CD4-positive, alpha-beta T cell treated with Interleukin-17A for 4 hours (primary cell): ENCODE measurements at regions not wholly inside any gene's neighbourhood (a gene's known extent, or its start where the extent isn't known, plus 50 kb on each side); places are given as distances from the start of the nearest gene placed in this dataset.
A peak's percentile ranks its signal among the peaks of the same experiment; 100 is the strongest.

Experiments used
- DNase-seq: peaks from one replicate; pipeline ENCODE4 v3.0.0-alpha.2; 2020; ENCODE audit warnings: mixed read lengths

DNA sequence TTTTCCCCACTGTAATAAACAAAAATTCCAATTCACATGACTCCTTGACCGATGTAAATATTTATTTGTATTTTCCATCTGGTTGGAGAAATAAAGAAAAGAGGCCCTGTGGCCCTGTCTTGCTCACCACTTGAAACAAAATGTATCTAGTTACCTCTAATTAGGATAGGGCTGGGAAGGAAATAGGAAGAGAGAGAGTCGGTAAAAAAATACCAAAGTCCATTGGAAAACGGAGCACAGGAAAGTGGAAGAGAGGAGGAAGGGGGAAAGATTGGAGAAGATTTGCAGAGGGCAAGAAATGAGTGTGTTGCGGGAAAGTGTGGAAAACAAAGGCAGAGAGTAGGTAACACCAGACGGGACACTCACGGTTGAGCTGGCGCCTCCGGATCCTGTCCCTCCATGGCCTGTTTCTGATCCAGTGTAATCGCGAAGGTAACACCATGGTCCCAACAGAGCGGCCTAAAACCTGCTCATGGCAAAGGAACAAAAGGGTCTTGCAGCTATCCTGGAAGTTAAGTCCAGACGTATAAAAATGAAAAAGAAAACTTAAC lies 105.8 kb upstream of the RIPOR2 start:
- DNase-seq: no peak

DNA sequence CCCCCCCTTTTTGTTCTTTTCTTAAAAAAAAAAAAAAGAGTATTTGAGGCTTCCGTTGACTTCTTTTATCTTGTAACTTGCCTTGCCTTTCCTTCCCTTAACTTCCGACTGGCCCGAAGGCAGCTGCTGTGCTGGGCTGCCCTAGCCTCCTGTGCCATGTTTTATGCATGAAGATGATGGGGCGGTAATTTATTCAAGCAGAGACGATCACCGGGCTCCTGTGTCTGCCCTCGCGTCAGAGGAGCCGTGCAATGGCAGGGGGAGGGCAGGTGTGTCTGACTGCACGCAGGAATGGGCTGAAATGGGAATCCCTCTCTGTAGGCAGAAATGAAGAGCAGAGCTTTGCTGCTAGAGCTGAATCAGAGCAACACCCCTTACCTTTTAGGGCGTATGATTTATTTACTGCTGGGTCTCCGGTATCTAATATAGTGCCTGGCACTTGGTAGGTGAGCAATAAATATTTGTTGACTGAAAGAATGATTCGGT lies 106.3 kb upstream of the RIPOR2 start:
- peak; percentile 64 for DNase-seq

DNA sequence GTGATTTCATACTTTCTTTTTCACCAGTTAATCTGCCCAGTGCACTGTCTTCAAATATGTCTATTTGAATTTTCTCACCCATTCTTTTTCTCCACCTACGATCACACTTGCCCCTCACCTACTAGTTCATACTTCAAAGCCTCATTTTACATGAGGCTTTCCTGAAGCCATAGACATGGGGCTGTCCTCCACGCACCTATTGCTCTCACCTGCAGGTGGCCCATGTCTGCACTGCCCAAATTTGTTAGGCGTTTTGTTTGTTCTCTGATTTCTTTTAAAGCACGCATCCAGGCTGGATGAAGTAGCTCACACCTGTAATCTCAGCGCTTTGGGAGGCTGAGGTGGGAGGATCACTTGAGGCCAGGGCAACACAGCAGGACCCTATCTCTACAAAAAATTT lies 106.8 kb upstream of the RIPOR2 start:
- DNase-seq: peak; percentile 41

DNA sequence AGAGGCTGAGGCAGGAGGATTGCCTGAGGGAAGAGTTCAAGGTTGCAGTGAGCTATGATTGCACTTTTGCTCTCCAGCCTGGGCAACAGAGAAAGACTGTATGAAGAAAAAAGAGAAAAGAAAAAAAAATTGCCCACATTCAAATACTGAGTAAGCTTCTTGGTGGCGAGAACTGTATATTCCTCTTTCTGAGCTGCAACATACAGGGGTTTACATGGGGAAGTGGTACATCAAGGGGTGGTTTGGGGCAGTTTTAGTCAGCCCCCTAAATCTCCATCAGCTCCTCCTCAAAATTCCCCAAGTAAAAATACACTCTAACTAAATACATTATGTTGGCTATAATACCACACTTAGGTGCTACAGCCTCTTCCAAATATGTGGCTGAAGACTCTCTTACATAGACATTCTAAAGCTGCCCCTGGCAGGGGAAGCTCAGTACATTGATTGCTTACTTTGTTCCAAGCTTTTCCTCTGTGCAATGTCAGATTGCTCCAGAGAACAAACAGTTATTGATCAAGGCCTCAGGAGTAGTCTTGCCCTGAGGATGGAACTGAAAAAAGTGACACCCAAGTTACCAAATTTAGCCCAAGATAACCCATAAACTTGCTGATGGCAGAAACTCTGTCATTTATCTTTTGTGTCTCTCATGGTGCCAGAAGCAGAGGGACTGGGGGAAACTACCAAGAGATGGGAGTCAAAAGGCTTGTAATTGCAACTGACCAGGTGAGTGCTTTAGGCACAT lies 107.4 kb upstream of the RIPOR2 start:
- no peak for DNase-seq

DNA sequence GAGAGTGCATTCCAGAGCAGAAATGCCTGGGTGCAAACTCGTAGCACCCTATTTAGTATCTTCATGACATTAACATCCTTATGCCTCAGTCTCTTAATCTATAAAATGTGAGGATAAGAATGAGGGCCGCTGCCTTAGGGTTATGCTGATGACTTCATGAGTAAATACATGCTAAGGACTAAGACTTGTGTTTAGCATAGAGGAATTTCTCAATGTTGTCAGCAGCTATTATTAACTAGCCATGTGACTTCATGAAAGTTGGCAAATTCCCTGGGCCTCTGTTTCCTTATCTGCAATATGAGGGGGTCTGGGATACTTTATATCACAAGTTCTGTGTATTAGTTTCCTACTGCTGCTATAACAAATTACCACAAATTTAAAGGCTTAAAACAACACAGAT lies 108.1 kb upstream of the RIPOR2 start:
- no peak for DNase-seq

DNA sequence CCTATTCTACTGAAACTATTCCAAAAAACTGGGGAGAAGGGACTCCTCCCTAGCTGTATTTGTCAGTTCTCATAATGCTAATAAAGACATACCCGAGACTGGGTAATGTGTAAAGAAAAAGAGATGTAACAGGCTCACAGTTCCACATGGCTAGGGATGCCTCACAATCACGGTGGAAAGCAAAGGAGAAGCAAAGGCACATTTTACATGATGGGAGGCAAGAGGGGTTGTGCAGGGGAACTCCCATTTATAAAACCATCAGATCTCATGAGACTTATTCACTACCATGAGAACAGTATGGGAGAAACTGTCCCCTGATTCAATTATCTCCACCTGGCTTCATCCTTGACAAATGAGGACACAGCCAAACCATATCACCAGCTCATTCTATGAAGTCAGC lies 111.2 kb upstream of the RIPOR2 start:
- no peak for DNase-seq

DNA sequence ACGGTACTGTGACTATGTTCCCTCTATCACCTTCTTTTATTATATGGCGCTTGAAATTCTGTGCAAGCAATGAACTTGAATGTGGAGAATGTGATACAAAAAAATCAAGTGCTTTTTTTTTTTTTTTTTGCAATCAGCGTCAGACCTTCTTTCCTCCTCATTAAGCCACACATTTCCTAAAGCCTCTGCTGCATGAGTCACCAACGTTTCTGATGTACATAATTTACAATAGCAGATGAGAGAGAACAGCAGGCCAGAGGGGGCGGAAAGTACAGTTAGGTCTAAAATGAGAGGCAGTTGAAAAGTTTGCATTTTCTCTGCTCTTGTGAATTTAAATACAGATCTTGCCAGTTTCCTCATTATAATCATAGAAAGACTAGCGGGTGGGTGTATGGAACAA lies 114.6 kb upstream of the RIPOR2 start:
- peak; percentile 70 for DNase-seq

DNA sequence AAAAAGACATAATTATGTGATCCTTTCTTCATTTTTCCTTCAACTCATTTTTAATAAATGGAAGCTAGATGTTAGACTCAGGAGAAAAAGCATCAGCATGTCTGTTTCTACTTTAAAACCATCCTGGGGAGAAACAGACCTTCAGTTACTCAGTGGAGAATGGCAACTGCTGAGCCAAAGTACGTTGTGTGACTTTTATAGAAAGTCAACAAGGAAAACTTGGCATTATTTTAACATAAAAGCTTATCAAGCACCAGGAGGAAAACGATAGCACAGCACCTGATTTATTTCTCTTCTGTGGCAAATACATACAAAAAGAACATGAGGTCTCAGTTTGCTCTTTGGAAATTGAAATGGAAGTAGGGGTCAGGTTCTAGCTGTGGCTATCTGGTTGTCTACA lies 115.3 kb upstream of the RIPOR2 start:
- no peak for DNase-seq

DNA sequence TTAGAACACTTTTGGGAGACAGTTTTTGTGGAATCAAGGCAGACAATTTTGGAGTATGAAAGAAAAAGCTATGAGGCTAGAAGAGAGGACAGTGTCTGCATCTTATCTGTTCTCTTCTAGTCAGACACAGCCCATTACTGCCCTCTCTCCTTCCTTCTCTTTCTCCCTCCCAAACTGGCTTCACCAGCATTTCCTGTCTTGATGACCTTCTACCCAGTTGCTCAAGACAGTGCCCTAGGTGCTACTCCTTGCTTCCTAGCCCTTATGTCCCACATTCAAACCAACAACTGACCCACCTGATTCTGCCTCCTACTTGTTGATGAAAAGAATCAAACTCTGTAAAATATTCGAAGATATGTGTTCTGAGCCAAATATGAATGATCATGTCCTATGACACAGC lies 116.4 kb upstream of the RIPOR2 start:
- DNase-seq: no peak

DNA sequence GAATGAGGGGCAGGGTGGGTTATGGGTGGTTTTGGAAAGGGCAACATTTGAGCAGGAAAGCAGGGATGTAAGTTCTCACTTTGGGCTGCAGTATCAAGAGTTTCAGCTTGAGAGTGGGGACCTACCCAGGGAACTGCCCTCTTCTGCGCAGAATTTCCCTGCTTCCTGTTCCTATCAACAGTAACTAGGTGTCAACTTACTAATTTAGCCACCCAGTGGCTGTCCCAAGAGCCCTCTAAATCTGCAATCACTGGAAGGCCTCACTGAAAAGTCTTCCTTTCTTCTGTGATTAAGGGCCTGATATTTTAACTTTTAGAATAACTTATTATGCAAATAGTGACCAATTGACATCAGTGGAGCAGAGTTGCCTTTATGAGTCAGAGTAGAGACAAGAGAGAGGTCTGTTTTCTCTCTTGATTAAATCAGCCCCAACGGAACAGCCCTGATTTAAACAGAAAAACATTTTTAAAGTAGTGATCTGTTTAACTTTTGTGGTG lies 118.2 kb upstream of the RIPOR2 start:
- peak; percentile 20 for DNase-seq

DNA sequence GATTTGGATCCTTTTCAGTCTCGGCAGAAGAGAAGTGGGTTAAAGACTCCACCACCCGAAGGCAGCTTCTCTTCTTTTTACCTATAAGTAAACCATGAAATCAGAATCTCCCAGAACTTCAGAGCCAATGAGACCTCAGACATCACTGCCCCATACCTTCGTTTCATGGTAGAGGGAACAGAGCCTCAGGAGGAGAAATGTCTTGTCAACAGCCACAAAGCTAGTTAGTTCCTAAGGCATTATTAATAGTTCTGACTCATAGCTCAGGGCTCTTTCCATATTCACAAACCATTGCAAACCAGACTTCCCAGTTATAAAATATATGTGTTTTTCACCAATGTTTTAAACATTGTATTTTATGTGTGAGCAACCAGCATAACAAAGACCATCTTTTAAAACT lies 118.7 kb upstream of the RIPOR2 start:
- no peak for DNase-seq

DNA sequence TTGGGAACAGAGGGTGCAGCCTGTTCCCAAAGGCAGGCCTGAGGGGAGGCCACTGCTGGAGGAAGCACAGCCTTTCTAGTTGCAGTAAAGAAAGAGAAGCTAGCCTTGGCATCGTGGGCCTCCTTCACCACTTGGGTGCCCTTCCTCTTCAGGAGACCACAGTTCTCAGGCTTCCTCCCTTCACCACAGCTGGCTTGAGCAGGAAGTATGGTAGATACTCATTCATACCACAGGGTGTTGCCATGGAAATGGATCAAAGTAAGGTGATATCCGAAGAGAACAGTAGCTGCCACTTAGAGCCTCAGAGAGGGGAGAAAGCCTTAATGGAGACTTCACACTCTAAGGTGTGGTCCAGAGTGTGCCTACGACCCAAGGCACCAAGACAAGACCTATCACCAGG lies 120.4 kb upstream of the RIPOR2 start:
- DNase-seq: peak; percentile 74

DNA sequence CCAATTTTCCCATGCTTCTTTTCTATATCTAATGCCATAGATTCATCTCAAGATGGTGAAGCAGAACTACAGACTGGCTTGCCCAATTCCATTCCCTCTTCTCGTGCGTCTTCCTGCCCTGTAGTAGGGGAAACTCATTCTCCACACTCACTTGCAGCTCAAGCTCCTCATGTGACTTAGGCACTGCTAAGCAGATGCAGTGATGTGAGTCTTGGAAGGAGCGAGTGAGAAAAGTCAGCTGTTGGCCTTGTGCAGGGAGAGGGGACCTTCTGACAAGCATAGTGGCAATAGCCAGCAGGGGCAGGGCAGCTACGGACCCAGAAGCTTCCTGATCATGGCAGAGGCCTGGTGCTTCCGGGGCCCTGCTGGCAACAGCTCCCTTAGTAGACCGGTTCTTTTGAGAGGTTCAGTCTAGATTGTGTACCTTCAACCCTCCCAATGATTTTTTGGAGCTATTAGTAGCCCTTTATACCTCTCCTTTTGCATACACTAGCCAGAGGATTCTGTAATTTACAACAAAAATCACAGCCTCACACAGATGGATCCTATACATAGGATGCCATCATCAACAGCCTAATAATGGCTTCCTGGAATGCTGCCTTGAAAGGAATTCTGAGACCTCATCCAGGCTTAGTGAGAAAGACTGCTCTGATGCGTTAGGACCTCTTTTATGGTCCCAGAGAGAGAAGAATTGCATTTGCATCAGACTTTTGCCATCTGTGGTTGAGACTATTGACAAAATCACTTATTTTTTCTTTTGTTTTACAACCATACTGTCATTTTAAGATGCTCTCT lies 121.5 kb upstream of the RIPOR2 start:
- no peak for DNase-seq

DNA sequence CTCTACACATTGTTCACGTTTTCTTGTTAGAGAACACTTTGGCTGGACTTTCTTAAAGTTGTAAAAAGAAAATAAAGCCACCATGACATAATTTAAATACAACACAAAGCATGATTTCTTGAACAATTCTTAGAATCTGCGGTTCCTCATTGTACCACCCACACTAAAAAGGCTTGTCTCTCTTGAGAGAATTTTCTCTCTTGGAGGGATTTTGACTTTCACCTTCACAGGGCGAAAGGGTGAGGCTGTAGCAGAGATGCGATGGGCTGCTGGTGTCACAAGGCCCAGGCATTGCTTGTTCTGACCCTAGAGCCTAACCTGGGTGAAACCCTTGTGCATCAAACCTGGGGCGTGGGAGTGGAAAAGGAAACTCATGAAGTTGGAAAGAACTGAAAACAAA lies 122.7 kb upstream of the RIPOR2 start:
- no peak for DNase-seq

DNA sequence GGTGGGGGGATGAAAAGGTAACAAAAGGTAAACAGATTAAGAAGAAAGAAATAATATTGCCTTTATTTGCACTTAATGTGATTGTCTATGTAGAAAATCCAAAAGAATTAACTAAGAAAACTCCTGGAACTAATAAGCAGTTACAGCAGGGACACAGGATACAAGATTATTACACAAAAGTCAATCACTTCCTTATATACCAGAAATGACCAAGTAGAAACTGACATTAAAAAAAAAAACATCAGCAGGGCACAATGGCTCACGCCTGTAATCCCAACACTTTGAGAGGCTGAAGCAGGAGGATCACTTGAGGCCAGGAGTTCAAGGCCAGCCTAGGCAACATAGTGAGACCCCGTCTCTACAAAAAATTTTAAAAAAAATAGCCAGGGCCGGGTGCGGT lies 123.2 kb upstream of the RIPOR2 start:
- DNase-seq: no peak

DNA sequence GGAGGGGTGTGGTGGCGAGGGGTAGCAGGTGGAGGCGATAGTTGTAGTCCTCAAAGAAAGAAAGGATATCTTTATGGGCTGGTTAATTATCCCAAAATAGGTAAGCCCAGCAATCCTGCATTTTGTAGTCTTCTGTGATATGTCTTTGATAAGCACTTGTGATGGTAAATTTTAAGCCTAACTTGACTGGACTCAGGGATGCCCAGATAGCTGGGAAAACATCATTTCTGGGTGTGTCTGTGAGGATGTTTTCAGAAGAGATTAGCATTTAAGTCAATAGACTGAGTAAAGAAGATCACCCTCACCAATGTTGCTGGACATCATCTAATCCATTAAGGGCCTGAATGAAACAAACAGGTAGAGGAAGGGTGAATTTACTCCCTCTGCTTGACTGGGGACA lies 124.8 kb upstream of the RIPOR2 start:
- DNase-seq: no peak

DNA sequence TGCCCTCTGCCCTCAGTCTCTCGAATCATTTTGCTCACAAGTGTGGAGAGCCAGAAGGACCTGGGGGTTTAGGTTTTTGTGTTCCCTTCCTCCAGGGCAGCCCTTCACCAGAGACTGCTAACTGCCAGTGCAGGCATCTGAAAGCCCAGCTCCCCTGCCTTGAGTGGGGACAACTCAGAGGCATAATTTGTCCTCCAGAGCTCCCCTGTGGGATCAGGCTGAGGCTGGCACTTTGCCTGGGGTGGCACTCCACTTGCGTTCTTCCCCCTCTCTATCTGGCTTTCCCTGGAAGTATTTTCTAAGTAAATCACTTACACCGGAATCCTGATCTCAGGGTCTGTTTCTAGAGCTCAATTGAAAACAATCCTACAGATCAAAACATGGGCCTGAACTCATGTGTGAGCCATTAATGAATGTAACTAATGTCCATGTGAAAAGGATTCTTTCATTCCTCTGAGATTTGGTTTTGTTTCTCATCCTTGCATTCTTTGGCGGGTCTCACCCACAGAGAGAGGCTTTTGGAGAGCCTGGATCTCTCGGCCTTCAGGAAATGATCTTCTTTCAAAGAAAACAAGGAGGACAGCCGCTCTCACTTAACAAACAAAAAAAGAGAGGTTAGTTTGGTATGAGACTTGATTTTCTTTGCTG lies 125.7 kb upstream of the RIPOR2 start:
- DNase-seq: no peak

DNA sequence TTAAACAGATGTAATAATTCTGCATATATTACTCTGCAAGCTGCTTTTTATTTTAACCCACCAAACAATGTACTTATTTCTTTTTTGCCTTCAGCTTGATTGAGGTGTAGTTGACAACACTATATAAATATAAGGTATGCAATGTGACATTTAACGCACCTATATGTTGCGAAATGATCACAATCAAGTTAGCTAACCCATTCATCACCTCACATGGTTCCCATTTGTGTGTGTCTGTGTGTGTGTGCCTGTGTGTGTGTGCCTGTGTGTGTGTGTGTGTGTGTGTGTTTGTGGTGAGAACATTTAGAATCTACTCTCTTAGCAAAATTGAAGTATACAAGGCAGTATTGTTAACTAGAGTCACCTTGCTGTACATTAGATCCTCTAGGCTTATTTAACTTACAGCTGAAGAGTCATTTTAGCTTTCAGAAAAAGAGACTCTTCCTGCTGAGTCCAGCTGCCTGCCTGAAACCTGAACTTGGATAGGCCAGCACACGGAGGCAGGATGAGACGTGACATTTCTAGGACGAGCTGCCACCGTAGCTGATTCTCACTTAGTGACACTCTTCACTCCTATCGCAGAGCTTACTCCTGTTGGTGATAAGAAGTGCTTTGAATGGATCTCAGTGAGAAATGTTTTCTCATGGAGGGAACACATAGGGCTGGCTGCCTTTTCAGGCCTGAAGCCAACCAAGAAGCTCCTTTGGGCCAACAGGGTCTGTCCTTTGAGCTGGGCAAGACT lies 126.5 kb upstream of the RIPOR2 start:
- no peak for DNase-seq

DNA sequence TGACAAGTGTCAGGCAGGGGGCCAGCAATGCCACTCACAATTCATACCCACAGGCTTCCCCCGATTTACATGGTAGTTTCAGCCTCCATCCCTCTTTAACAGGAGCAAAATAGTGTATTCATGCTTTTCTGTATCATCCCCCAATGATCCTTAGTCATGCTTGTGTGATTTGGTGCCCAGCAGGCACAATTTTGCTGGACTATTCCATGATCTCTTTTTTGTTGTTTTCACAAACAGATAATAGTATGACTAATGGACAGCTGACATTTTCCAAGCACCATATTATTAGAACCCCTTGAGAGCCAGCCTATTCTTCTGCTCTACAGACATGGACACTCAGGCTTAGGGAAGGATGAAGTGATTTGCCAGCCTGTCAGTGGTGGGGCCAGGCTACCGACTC lies 128.2 kb upstream of the RIPOR2 start:
- DNase-seq: no peak

DNA sequence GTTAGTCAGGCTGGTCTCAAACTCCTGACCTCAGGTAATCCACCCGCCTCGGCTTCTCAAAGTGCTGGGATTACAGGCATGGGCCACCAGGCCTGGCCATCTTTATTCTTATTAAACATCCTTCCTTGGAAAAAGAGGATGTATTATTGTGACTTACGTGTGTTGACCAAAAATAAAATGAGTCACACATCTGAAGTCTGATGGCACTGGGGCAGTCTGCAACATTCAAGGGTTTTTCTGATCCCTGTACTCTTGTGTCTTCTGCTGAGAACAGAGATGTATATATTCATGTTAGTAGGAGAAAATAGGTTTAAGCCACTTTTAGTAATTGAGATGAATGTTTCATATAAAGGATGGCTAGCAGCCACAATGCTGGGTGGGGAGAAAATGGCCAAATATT lies 129.9 kb upstream of the RIPOR2 start:
- no peak for DNase-seq

DNA sequence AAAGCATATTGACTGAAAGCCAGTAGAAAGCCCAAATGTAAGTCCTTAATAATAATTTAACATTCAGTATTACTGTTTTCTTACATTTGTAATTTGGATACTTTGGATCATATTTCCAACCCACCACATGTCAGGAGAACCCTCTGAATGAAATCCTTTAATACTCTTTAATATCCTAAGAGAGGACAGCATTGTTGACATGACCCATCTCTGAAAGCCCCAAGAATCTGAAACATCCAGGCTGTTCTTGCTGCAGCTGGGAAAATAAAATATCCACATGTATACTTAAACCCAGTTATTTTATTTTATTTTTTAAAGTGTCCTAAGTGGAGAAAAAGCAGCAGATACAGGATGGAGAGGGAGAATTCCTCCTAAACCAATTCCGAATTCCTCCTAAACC lies 130.8 kb upstream of the RIPOR2 start:
- DNase-seq: no peak

DNA sequence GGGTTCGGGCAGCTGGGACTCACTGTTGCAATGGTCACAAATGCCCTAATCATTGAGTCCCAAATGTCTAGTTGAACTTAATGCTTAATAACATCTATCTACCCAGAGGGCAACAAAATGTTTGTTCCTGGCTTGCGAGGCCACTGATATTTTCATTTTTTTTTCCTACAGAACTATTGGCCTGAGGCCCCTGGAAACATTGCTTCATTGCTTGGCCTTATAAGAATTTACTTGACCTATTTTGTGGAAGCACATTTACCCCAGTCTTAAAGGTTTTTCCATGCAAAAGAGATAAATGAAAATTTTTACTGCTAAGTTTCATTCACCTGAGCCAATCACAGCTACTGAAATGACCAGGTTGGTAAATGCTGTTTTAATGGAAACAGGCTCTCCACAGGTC lies 133.1 kb upstream of the RIPOR2 start:
- DNase-seq: no peak
